GM12878 (cell line): ENCODE measurements at regions not wholly inside any gene's neighbourhood (a gene's known extent, or its start where the extent isn't known, plus 50 kb on each side); places are given as distances from the start of the nearest gene placed in this dataset.

Experiments
- ATAC-seq: fragments of 200-7000 bp; cut with Tn5 transposase; 3 replicates; pipeline ENCODE4 v1.9.1; 2020; ENCODE audit warnings: mild to moderate bottlenecking, moderate library complexity
- BruUV-seq: library from RNA; stranded (reverse); fragments of 400-500 nt; replicated peaks from 2 replicates; lab custom pipeline; 2021; lab: Mats Ljungman, UMichigan
- CTCF ChIA-PET: fragments of 300-600 bp; sonication (Branson Sonifier 250); formaldehyde crosslinking; extraction: SDS; loops from one replicate; lab custom pipeline; 2021; ENCODE audit warnings: inconsistent platforms; lab: Yijun Ruan, JAX
- POLR2A ChIA-PET: fragments of 350-600 bp; formaldehyde crosslinking; extraction: SDS; loops from one replicate; lab custom pipeline; 2021; ENCODE audit warnings: inconsistent platforms; lab: Charles Lee
- RAD21 ChIA-PET: fragments of 300-600 bp; sonication (Branson Sonifier 250); formaldehyde crosslinking; loops from one replicate; lab custom pipeline; 2023; ENCODE audit warnings: antibody characterized with exemption; ENCODE audit not compliant: unreplicated experiment; lab: Charles Lee
- SMC1A ChIA-PET: fragments of 300-600 bp; sonication (Branson Sonifier 250); formaldehyde crosslinking; loops from one replicate; lab custom pipeline; 2023; ENCODE audit not compliant: unreplicated experiment, uncharacterized antibody; lab: Charles Lee
- DNase-seq: peaks from one replicate; pipeline ENCODE4 v3.0.0-alpha.2; 2011; ENCODE audit warnings: low read depth, low spot score
- FAIRE-seq: peaks from 3 replicates; lab custom pipeline; 2011; peaks lifted over from hg19 to GRCh38; lab: Jason Lieb, UNC
- H2AFZ ChIP-seq: 2 replicates; pipeline ENCODE4 v1.6.0; 2011; ENCODE audit warnings: low read depth, low read length, control low read depth; ENCODE audit not compliant: control insufficient read depth
- H3K27ac ChIP-seq: 2 replicates; pipeline ENCODE4 v1.5.1; 2011; ENCODE audit warnings: control low read depth; ENCODE audit not compliant: control insufficient read depth, insufficient read depth
- H3K27me3 ChIP-seq, 2 experiments: replicated peaks in 1 of 2; 2 replicates each; pipeline versions ENCODE4 v1.6.0 to v1.6.1; 2011; ENCODE audit warnings: low read length in 1 of 2; ENCODE audit not compliant: control insufficient read depth in 2 of 2, insufficient read depth in 2 of 2
- H3K36me3 ChIP-seq, 2 experiments: 2 replicates each; pipeline ENCODE4 v1.5.1; 2011; ENCODE audit warnings: low read length in 1 of 2; ENCODE audit not compliant: control insufficient read depth in 2 of 2, insufficient read depth in 2 of 2
- H3K4me1 ChIP-seq: 2 replicates; pipeline ENCODE4 v1.6.1; 2011; ENCODE audit warnings: mild to moderate bottlenecking, low read length, moderate library complexity, mixed read lengths; ENCODE audit not compliant: control insufficient read depth, insufficient read depth
- H3K4me2 ChIP-seq: 2 replicates; pipeline ENCODE4 v1.6.0; 2011; ENCODE audit warnings: control low read depth; ENCODE audit not compliant: control insufficient read depth, insufficient read depth
- H3K4me3 ChIP-seq: fragments of 200-600 bp; sonication (generic); 2 replicates; pipeline ENCODE4 v1.5.1; 2016
- H3K79me2 ChIP-seq: 2 replicates; pipeline ENCODE4 v1.6.0; 2011; ENCODE audit warnings: low read length; ENCODE audit not compliant: control insufficient read depth, insufficient read depth
- H3K9ac ChIP-seq: 2 replicates; pipeline ENCODE4 v1.8.0; 2011; ENCODE audit warnings: low read length, control low read depth, mixed read lengths; ENCODE audit not compliant: control insufficient read depth, insufficient read depth
- H3K9me3 ChIP-seq: replicated peaks from 3 replicates; pipeline ENCODE4 v1.5.1; 2011; ENCODE audit warnings: mild to moderate bottlenecking, low read length; ENCODE audit not compliant: control insufficient read depth, insufficient read depth
- H4K20me1 ChIP-seq: 2 replicates; pipeline ENCODE4 v1.6.0; 2011; ENCODE audit not compliant: control insufficient read depth, insufficient read depth
- BCL11A ChIP-seq: IDR thresholded peaks from 2 replicates; pipeline ENCODE4 v1.6.1; 2011; ENCODE audit warnings: low read depth, low read length
- ELK1 ChIP-seq: IDR thresholded peaks from 2 replicates; pipeline ENCODE4 v1.6.1; 2012; ENCODE audit warnings: low read depth, low read length, improper control_type of control experiment
- FOXK2 ChIP-seq: fragments of 450-650 bp; IDR thresholded peaks from 2 replicates; pipeline ENCODE4 v1.6.1; 2017; ENCODE audit warnings: mild to moderate bottlenecking, moderate library complexity
- FOXM1 ChIP-seq: IDR thresholded peaks from 2 replicates; pipeline ENCODE4 v1.6.1; 2012; ENCODE audit warnings: low read depth, mild to moderate bottlenecking, inconsistent platforms, low read length, moderate library complexity
- HDAC6 ChIP-seq: fragments of 200-600 bp; sonication (generic); IDR thresholded peaks from one replicate; pipeline ENCODE4 v1.8.0; 2017; ENCODE audit warnings: antibody characterized with exemption; ENCODE audit not compliant: unreplicated experiment
- HDGF ChIP-seq: fragments of 450-650 bp; IDR thresholded peaks from 2 replicates; pipeline ENCODE4 v1.6.1; 2016; ENCODE audit warnings: antibody characterized with exemption
- IKZF1 ChIP-seq: fragments of 450-650 bp; conservative IDR thresholded peaks from 2 replicates; pipeline ENCODE4 v1.6.1; 2017; ENCODE audit warnings: antibody characterized with exemption, mild to moderate bottlenecking
- IKZF2 ChIP-seq, 2 experiments: fragments of 450-650 bp; IDR thresholded peaks; 2 replicates each; pipeline ENCODE4 v1.6.1; 2017; ENCODE audit warnings: mild to moderate bottlenecking in 2 of 2, moderate library complexity in 2 of 2
- JUND ChIP-seq: IDR thresholded peaks from 2 replicates; pipeline ENCODE4 v1.6.1; 2012; ENCODE audit warnings: low read depth, mild to moderate bottlenecking, low read length, improper control_type of control experiment, moderate library complexity
- MEF2B ChIP-seq: fragments of 450-650 bp; IDR thresholded peaks from 2 replicates; pipeline ENCODE4 v1.6.1; 2018; ENCODE audit warnings: mild to moderate bottlenecking, moderate library complexity; ENCODE audit not compliant: partially characterized antibody, poor library complexity, severe bottlenecking
- MXI1 ChIP-seq: fragments of 150-350 bp; IDR thresholded peaks from 2 replicates; pipeline ENCODE4 v1.6.1; 2011; ENCODE audit warnings: low read depth, mild to moderate bottlenecking, inconsistent platforms, low read length, improper control_type of control experiment
- NBN ChIP-seq: fragments of 450-650 bp; IDR thresholded peaks from 2 replicates; pipeline ENCODE4 v1.6.1; 2016
- NFYB ChIP-seq: IDR thresholded peaks from 2 replicates; pipeline ENCODE4 v1.6.1; 2011; ENCODE audit warnings: low read depth, mild to moderate bottlenecking, low read length, improper control_type of control experiment, moderate library complexity; ENCODE audit not compliant: insufficient read depth
- NR2C2 ChIP-seq: IDR thresholded peaks from 2 replicates; pipeline ENCODE4 v1.6.1; 2011; ENCODE audit warnings: borderline replicate concordance, low read depth; ENCODE audit not compliant: control insufficient read depth, insufficient read length
- SIN3A ChIP-seq: IDR thresholded peaks from 2 replicates; pipeline ENCODE4 v1.6.1; 2012; ENCODE audit warnings: low read depth, low read length, improper control_type of control experiment
- SIX5 ChIP-seq: IDR thresholded peaks from 2 replicates; pipeline ENCODE4 v1.6.1; 2011; ENCODE audit warnings: mild to moderate bottlenecking, low read depth, low read length, moderate library complexity; ENCODE audit not compliant: severe bottlenecking
- TCF12 ChIP-seq: IDR thresholded peaks from 2 replicates; pipeline ENCODE4 v1.6.1; 2011; ENCODE audit warnings: low read depth, mild to moderate bottlenecking, low read length
- ZNF207 ChIP-seq: fragments of 450-650 bp; IDR thresholded peaks from 2 replicates; pipeline ENCODE4 v1.6.1; 2014; ENCODE audit warnings: antibody characterized with exemption, mild to moderate bottlenecking, borderline replicate concordance
- WGBS: methylation state at CpG from one replicate; pipeline ENCODE4 v1.1.6; 2016; ENCODE audit warnings: low lambda C conversion rate; ENCODE audit not compliant: insufficient replicate concordance, insufficient coverage; ENCODE audit errors: missing lambda C conversion rate; 5-methylcytosine and 5-hydroxymethylcytosine counted together
- in situ Hi-C: fragments of 300-500 bp; cut with MboI; formaldehyde crosslinking; loops from 9 replicates; pipeline ENCODE4 v1.14.3; 2018; ENCODE audit warnings: mixed read lengths
- intact Hi-C: fragments of 100-400 bp; cut with micrococcal nuclease; formaldehyde crosslinking; loops from one replicate; pipeline ENCODE4 v1.14.2; 2022; ENCODE audit not compliant: unreplicated experiment

GRCh38 chr7:57482-58255 is 134.7 kb upstream of the FAM20C start:
- no peaks in the 10 kb centered on the region for H3K4me1 ChIP-seq
- H3K27me3 ChIP-seq: no peaks in the 10 kb centered on the region
- BruUV-seq: no TSS peak
- FAIRE-seq (no peak), DNase-seq (no peak), ATAC-seq (no peak)
- in situ Hi-C loops: no loop called here
- H4K20me1 ChIP-seq: no peaks in the 10 kb centered on the region
- ChIA-PET SMC1A (no interaction called here), RAD21 (interaction anchor here (0.7 kb wide), 1 partner anchor 17 kb away, joined by 3 read pairs; no protein-coding TSS in a partner anchor)
- H2AFZ ChIP-seq: no peak overlapping the region
- no peak overlapping the region for H3K4me2 ChIP-seq
- no peaks in the 10 kb centered on the region for H3K36me3 ChIP-seq
- no peak overlapping the region for H3K4me3 ChIP-seq
- intact Hi-C loops: no loop called here
- 13% methylated on average over 9 of the region's 9 CpGs for WGBS
- TF ChIP-seq ZNF207: no peak
- no peak for TF ChIP-seq IKZF1
- TF ChIP-seq NBN: no peak
- TF ChIP-seq HDGF: no peak
- TF ChIP-seq, all 136 proteins: peak for 0
- H3K9me3 ChIP-seq: no peaks in the 10 kb centered on the region
- no peak overlapping the region for H3K9ac ChIP-seq
- POLR2A ChIA-PET: no interaction called here
- H3K79me2 ChIP-seq: no peaks in the 10 kb centered on the region
- CTCF ChIA-PET: no interaction called here
- no peak overlapping the region for H3K27ac ChIP-seq

- ChIA-PET RAD21 (interaction anchor here (0.7 kb wide), 1 partner anchor 17 kb away, joined by 3 read pairs; no protein-coding TSS in a partner anchor), SMC1A (no interaction called here), POLR2A (no interaction called here), CTCF (no interaction called here)
- intact Hi-C loops (no loop called here), in situ Hi-C loops (no loop called here)
- no TSS peak for BruUV-seq
- Histone ChIP-seq H3K4me1 (no peaks in the 10 kb centered on the region), H3K36me3 (no peaks in the 10 kb centered on the region), H2AFZ (no peak overlapping the region), H3K9me3 (no peaks in the 10 kb centered on the region), H3K4me2 (no peak overlapping the region), H3K79me2 (no peaks in the 10 kb centered on the region), H3K27me3 (no peaks in the 10 kb centered on the region), H4K20me1 (no peaks in the 10 kb centered on the region), H3K27ac (no peak overlapping the region), H3K9ac (no peak overlapping the region), H3K4me3 (no peak overlapping the region)
- TF ChIP-seq MEF2B (no peak), BCL11A (no peak), JUND (no peak), NR2C2 (no peak), NFYB (no peak), TCF12 (no peak), MXI1 (no peak), FOXM1 (no peak), SIX5 (no peak), ELK1 (no peak), SIN3A (no peak), HDAC6 (no peak), IKZF2 (IDR thresholded peaks at IDR 0.05) (no peak), FOXK2 (no peak)
- FAIRE-seq (no peak), ATAC-seq (no peak), DNase-seq (no peak)
- WGBS: 36% methylated on average over 7 of the region's 7 CpGs
Observed at GRCh38 chr7:58316-58715, 134.1 kb upstream of the FAM20C start.
